ENCODE measurements at regions not wholly inside any gene's neighbourhood (a gene's known extent, or its start where the extent isn't known, plus 50 kb on each side); places are given as distances from the start of the nearest gene placed in this dataset.
"Not testable (repeated sequence)": the region's sequence is repeated elsewhere in the genome, so short reads cannot be mapped to it uniquely, and the experiment has no call there.

DNA sequence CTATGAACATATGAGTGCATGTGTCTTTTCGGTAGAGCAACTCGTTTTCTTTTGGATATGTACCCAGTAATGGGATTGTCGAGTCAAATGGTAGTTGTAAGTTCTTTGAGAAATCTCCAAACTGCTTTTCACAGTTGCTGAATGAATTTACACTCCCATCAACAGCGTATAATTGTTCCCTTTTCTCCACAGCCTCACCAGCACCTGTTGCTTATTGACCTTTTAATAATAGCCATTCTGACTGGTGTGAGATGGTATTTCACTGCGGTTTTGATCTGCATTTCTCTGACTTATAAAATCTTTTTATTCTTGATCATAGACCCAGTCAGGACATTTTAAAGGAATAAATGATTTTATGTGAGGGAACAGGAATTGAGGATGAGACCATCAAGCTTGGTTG, 165.0 kb upstream of the KCTD3 start:
- no peak for DNase-seq (ENCODE audit: low spot score)

DNA sequence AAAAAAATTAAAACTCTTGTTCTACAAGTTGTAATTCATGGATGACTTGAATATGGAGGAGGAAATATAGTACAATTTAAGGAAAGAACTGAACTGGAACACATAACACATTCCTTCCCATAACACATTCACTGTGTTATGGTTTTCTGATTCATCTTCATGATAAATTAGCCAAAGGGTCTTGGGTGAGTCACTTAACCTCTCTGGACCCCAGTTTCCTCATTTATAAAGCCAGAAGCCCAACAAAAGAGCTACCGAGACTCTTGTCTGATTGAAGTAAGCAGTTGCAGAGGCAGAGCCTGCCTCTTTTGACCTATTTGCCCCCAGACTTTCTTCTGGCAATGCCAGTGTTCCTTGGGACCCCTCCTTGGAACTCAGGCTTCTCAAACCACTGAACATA, 161.9 kb upstream of the KCTD3 start:
- no peak for DNase-seq (ENCODE audit: low spot score)

DNA sequence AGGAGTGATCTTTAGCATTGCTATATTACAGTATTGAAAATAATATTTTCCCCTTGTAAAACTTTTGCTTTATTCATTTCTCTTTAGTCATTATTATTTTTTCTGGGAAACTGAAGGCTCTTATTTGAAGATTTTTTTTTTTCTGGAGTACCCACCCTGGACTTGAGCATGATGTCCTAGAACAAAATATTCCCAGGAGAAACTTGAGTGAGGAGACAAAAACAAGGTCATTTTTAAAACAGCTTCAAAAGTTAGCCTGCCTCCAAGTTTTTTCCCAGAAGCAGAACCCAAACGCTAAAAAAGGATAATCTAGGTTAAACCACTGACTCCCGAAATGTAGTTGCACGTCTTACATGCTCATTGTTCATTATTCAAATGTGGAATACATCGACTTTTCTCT, 160.2 kb upstream of the KCTD3 start:
- DNase-seq (ENCODE audit: low spot score): no peak

DNA sequence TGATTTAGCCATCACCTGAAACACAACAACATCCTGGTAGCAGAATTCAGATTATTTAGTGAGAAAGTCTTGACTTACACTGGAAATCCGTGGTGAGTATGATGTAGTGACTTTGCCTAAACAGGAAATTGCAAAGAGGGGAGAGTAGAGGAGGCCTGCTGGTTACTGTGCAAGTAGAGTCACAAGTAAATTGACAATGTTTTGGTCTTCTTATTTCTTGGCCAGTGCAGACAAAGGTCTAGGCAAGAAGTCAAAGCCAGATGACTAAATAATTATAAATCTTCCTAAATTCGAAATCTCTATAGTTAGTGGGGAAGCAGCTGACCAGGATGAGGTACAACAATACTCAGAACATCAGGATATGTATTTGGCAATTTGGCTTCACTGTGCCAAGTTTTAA, 159.5 kb upstream of the KCTD3 start:
- DNase-seq (ENCODE audit: low spot score): no peak

DNA sequence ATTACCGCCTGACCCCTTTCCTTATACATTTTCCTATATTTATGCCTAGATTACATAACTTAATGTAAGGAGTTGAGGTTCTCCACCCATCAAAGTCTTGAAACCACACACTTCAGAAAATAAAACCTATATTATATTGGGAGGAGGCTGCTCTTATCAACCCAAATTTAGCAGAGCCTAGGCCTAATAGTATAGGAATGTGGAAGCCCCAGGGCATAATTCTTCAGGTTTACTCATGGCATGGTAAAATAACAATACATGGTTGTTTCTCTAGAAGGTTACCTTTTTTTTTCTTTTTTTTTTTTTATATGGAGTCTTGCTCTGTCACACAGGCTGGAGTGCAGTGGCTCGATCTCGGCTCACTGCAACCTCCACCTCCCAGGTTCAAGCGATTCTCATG, 157.6 kb upstream of the KCTD3 start:
- not testable (repeated sequence) for DNase-seq (ENCODE audit: low spot score)

DNA sequence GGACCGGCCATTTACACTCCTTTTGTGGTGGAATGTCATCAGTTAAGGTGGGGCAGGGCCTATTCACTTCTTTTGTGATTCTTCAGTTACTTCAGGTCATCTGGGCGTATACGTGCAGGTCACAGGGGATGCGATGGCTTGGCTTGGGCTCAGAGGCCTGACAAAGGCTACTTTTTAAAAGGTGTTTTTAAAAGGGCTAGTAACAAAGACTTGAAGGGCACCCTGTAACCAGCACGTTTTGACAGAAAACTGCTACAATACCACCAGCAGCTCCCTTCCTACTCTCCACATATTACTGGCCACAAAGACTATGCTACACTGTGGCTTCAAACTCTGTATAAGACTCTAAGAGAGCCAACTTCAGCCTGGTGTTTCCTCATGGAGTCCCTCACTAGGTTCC, 151.6 kb upstream of the KCTD3 start:
- DNase-seq (ENCODE audit: low spot score): not testable (repeated sequence)

DNA sequence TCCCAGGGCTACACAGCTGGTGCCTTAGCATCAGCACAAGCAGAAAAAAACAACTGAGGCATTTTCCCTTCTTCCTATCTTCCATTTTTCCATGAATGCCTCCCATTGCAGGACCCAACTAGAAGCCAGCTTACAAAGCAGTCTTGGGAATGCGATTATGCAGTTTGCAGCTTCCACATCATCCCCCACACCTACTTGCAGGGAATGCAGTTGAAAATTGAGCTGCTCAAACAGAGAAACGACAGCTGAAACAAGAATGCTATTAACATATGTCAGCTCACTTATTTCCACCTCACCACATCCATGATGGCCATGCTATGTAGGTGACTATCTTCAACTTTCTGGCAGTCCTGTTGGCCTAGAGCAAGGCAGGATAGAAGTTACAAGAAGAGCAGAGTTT, 150.6 kb upstream of the KCTD3 start:
- DNase-seq (ENCODE audit: low spot score): no peak

DNA sequence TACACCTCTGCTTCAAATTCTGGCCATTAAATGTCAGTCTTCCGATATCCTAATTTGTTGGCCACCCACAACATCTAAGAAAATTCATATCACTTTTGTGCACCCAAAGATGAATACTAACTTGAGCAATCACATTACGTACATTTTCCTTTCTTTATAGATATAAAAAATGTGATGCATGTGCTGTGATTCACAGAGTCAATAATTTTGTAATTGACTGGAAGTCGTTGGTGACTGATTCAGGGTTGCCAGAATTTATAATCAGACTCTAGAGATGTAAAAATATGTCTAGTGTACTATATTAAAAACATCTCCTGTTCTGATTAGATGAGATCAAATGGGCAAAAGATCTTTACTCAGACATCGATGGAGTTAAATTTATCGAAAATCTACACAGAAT, 150.0 kb upstream of the KCTD3 start:
- no peak for DNase-seq (ENCODE audit: low spot score)

DNA sequence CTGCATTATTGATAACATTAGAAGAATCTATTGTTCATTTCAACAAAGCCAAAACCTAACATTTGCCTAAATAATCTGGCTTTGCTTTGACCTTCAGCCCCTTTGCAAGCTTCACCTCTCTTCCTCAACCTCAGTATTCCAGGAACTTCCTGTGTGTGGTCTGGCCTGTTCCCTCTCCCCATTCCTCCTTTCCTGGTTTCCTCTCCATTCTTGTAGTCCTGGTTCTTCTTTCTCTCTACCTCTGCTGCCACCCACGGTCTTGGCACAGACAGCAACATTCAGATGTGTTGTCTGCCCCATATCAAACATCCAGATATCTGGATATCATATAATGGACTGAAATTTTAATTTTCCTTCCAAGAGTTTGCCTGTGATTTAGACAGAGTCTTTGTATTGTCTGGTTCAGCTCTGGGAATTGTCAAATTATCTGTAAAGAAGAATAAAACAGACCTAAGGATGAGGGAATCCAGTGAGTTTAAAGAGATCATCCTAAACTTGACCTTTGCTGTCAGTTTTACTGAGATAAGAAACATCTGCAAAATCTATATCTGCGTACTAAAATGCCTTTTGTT, 148.1 kb upstream of the KCTD3 start:
- no peak for DNase-seq (ENCODE audit: low spot score)

DNA sequence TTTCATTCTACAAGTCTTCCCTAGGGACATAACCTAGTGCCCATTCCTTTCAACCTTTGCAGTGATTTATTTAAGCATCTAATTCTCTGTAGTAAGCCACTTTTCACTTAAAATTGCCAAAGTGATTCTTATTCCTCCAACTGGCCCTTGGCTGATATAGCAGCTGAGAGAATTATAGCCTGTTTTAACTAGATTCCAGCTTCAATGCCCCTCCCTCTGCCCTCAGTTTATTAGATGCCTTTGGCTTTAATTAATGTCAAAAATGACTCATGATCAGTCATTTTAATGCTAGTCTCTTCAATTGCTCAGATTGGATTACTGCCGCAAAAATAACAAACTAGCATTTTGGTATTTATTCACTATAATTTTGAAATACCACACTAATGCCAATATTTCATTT, 145.4 kb upstream of the KCTD3 start:
- DNase-seq (ENCODE audit: low spot score): no peak

DNA sequence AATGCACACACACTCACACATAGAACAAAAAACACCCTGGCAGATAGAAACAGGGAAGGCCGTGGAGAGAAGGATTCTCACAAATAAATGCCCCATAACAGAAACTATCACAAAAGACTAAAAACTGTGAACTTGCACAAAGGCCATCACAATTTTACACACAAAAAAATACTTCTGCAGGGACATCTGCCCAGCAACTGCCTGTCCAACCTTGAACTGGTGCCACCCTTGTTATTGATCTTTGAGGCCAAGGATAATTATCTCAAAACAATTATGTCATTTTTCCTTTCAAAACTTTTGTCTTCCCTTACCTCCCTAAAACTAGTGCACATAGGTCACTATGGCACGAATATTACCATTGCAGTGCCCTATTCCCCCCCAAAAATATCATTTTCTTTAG, 143.8 kb upstream of the KCTD3 start:
- no peak for DNase-seq (ENCODE audit: low spot score)

DNA sequence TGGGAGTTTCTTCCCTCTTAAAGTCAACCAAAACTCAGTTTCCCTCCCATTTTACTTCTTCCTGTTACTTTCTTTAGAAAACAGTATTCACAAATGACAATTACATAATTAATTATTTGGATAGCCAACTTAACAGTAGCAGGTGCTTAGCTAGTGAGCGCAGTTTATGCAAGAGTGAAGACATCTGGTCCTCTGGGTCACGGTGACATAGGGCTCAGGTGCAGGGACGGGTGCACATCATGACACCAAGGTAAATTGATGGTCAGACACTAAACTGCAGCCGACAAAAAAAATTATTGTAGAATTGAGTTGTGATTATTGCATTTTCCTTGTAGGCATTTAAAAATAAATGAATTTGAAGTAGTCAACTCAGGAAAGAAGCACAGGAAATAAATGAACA, 142.0 kb upstream of the KCTD3 start:
- DNase-seq (ENCODE audit: low spot score): no peak

DNA sequence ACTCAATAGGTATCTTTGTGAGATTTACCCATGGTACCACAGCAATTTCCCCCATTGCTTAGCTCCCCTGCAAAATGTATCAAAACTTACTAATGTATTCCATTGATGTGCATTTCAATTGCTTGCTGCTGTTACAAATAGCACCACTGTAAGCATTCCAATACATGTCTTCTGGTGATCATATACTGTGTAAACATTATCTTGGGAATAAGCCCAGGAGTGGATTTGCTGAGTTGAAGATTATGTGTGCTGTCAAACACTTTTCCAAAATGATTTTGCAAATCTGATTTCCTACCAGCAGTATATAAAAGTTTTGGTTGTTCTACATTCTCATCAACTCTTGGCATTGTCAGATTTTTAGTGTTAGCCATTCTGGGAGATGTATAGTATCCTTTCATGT, 141.0 kb upstream of the KCTD3 start:
- no peak for DNase-seq (ENCODE audit: low spot score)

DNA sequence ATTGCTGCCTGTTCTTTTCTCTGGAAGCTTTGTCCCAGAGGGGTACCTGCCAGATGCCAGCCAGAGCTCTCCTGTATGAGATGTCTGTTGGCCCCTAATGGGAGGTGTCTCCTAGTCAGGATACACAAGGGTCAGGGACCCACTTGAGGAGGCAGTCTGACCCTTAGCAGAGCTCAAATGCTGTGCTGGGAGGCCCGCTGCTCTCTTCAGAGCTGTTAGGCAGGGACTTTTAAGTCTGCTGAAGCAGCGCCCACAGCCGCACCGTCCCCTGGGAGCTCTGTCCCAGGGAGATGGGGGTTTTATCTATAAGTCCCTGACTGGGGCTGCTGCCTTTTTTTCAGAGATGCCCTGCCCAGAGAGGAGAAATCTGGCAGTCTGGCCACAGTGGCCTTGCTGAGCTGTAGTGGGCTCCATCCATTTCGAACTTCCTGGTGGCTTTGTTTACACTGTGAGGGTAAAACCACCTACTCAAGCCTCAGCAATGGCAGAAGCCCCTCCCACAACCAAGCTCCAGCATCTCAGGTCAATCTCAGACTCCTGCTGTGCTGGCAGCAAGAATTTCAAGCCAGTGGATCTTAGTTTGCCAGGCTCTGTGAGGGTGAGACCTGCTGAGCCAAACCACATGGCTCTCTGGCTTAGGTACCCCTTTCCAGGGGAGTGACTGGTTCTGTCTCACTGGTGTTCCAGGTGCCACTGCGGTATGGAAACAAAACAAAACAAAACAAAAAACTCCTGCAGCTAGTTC, 134.4 kb upstream of the KCTD3 start:
- DNase-seq (ENCODE audit: low spot score): not testable (repeated sequence)

DNA sequence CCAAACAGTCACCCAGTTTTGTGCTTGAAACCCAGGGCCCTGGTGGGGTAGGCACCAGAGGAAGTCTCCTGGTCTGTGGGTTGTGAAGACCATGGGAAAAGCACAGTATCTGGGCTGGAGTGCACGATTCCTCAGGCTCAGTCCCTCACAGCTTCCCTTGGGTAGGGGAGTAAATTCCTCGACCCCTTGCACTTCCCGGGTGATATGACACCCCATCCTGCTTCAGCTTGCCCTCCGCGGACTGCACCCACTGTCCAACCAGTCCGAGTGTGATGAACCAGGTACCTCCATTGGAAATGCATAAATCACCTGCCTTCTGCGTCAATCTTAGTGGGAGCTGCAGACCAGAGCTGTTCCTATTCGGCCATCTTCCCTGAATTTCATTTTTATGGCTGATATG, 133.9 kb upstream of the KCTD3 start:
- DNase-seq (ENCODE audit: low spot score): no peak

DNA sequence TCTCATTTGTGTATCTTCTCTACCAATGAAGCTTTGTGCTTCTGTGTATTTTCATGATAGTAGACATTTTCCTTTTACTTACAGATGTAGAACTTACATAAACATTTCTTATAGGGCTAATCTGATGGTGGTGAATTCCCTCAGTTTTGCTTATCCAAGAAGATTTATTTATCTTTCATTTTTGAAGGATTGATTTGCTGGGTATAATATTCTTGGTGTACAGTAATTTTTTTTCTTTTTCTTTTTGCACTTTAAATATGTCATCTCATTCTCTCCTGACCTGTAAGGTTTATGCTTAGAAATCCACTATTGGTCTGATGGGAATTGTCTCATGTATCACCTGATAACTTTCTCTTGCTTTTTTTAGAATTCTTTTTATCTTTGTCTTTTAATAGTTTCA, 127.6 kb upstream of the KCTD3 start:
- no peak for DNase-seq (ENCODE audit: low spot score)

DNA sequence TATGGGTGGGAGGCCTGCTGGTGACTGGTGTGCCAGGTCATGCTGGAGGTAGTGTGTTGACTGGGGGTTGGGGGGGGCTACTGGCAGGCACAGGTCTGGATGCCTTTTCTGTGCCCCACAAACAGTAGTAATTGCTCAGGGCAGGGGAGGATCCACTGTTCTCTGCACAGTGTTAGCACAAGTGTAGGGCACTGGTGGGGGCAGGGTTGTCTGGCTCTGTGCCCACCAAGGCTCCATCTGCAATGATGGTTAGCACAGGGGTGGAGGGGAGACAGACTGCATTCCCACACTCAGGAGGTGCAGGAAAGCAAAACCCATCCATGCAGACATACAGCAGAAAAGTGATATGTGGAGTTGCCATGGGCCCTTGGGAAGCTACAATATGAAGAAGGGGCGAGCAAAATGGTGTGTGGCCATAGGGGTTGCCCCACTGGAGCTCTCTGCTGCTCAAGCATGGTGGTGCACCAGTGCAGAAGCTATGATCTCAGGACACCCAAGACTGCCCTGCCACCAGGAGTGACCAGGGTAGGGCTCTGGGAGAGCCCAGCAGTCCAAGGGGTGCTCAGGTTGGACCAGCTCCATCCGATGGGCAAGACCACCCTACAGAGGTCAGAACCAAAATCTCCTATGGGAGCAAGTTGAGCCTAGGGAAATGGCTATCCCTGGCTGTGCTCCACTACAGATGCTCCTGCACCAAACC, 122.2 kb upstream of the KCTD3 start:
- no peak for DNase-seq (ENCODE audit: low spot score)

DNA sequence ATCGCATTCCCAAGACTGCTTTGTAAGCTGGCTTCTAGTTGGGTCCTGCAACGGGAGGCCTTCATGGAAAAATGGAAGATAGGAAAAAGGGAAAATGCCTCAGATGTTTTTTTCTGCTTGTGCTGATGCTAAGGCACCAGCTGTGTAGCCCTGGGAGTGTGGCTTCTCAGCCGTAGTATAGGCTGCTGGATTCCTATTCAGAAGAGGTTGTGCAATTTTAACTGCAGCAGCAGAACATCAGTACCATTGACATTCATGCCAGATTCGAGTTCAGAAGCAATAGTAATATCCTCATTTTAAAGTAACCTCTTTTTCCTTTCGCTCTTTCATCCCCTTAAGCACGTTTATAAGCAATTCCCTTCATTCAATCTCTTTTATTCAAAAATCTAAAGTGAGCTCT, 119.1 kb upstream of the KCTD3 start:
- not testable (repeated sequence) for DNase-seq (ENCODE audit: low spot score)

DNA sequence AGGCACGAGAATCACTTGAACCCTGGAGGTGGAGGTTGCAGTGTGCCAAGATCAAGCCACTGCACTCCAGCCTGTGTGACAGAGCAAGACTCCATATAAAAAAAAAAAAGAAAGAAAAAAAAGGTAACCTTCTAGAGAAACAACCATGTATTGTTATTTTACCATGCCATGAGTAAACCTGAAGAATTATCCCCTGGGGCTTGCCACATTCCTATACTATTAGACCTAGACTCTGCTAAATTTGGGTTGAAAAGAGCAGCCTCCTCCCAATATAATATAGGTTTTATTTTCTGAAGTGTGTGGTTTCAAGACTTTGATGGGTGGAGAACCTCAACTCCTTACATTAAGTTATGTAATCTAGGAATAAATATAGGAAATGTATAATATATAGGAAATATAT, 118.0 kb upstream of the KCTD3 start:
- DNase-seq (ENCODE audit: low spot score): not testable (repeated sequence)

DNA sequence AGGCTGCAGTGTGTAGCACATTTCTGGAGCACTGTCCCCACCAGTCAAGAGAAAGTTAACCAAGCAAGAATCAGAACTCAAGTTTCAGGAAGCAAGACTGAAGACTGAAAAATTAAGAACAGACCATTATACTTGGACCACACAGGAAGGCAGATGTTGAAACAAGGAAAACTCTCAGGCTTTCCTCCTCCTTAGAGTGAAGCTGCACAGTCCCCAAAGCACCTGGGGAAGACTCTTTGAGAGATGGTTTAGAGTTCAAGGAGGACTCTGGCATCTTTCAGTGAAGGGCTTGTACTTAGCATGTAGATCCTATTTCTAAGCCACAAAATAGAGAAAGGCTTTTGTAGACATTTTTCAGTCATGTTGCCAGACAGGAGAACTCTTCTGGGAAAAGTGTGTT, 113.7 kb upstream of the KCTD3 start:
- no peak for DNase-seq (ENCODE audit: low spot score)

DNA sequence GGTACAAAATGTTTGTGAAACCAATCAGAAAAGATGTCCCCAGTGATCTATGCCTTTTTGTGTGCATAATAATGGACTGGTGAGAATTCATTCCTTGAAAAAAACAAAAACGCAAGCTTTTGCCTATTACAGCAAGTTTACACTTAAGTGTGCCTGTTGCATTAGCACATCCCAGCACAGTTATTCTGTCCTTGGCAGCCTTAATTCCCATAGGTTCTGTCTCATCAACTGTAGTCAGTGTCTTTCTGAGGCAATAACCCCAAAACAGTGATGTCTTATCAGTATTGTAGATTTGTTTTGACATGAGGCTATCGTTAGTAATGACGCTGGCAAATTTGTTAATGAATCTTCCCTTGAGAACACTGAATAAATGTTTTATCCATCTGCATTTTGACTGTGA, 109.9 kb upstream of the KCTD3 start:
- DNase-seq (ENCODE audit: low spot score): no peak

DNA sequence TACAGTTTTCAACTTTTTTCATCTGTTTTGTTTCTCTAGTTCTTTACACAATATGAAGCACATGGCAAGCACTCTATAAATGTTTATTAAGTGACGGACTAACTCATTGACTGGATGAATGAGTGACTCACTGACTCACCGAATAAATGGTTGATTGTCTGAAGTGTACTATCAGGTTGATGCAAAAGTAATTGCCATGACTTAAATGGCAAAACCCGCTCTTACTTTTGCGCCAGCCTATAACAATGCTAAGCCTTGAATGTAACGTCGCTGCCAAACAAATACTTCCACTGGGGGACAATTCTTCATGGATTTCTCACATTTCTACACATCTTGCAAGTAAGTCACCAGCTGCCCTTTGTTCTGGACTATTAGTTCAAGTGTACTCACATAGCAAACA, 109.0 kb upstream of the KCTD3 start:
- no peak for DNase-seq (ENCODE audit: low spot score)

DNA sequence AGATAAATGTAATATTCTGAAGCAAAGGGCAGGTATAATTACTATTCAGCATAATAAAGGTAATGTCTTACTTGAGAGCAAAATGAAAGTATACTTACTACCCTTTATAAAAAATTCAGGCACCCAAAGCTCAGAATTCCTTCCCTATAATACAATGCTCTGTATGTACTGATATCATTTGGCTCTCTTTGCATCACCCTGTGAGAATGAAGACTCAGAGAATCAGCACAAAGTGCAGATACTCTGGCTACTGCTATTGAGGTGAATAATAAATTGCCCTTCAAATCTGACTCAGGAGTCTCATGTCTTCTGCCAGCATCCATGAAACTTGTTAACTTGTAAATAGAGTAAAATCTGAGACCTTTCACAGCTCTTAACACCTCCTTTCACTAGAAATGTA, 108.5 kb upstream of the KCTD3 start:
- no peak for DNase-seq (ENCODE audit: low spot score)

DNA sequence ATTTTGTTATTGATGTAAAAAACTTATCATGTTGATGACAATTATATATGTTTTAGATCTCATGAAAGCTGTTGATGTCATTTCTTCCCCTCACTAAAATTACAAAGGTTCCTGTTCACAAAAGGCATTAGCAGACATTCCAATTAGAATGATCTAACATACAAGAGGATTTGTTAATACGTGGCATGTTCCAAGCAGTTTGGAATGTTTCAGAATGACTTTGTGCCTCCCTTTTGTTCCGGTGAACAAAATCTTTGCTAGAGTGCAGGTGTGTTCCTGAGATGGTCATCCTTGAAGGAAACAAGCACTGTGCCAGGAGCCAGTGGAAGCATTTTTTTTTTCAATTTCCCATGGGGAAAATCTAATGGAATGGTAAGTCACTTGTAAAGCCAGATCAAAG, 108.0 kb upstream of the KCTD3 start:
- no peak for DNase-seq (ENCODE audit: low spot score)

Data from AG08396 (cell line).